HepG2 (cell line): ENCODE measurements at regions not wholly inside any gene's neighbourhood (a gene's known extent, or its start where the extent isn't known, plus 50 kb on each side); places are given as distances from the start of the nearest gene placed in this dataset.

Source experiments
- ADNP ChIP-seq: sonication (generic); formaldehyde crosslinking; IDR thresholded peaks from 2 replicates; pipeline ENCODE4 v1.4.0; 2020; ENCODE audit warnings: missing genetic modification reagents
- CHD4 ChIP-seq: fragments of 200-600 bp; sonication (generic); IDR thresholded peaks from 2 replicates; pipeline ENCODE4 v1.7.0; 2017; ENCODE audit warnings: mild to moderate bottlenecking, low read length, borderline replicate concordance
- CREB1 ChIP-seq, 2 experiments: fragments of 450-650 bp in 1 of 2; IDR thresholded peaks; 2 replicates each; pipeline ENCODE4 v1.6.1; 2016 to 2017; ENCODE audit warnings: control low read depth in 1 of 2, mild to moderate bottlenecking in 1 of 2, missing compliant biosample characterization in 1 of 2, missing genetic modification characterization in 1 of 2
- DNMT3B ChIP-seq: conservative IDR thresholded peaks from 2 replicates; pipeline ENCODE4 v1.6.1; 2016; ENCODE audit warnings: missing biosample characterization, control low read depth
- FOXK2 ChIP-seq: fragments of 450-650 bp; IDR thresholded peaks from 2 replicates; pipeline ENCODE4 v1.6.1; 2016
- KLF16 ChIP-seq, 2 experiments: sonication (generic) in 1 of 2; formaldehyde crosslinking in 1 of 2; IDR thresholded peaks; 2 replicates each; pipeline versions ENCODE4 v1.6.1 to v1.8.0; 2016 to 2023; ENCODE audit warnings: missing genetic modification reagents in 2 of 2, missing compliant biosample characterization in 1 of 2
- MED8 ChIP-seq: sonication (generic); formaldehyde crosslinking; IDR thresholded peaks from 2 replicates; pipeline ENCODE4 v1.8.1; 2023; ENCODE audit warnings: mild to moderate bottlenecking, missing genetic modification reagents; ENCODE audit not compliant: insufficient replicate concordance
- MXI1 ChIP-seq: IDR thresholded peaks from 3 replicates; pipeline ENCODE4 v1.6.1; 2012; ENCODE audit warnings: low read depth, low read length, inconsistent platforms, borderline replicate concordance
- SCMH1 ChIP-seq: sonication (generic); formaldehyde crosslinking; IDR thresholded peaks from 2 replicates; pipeline ENCODE4 v1.9.0; 2021; ENCODE audit warnings: missing genetic modification reagents, mild to moderate bottlenecking, borderline replicate concordance
- SETDB1 ChIP-seq: sonication (generic); formaldehyde crosslinking; IDR thresholded peaks from 2 replicates; pipeline ENCODE4 v1.5.1; 2020; ENCODE audit warnings: missing genetic modification reagents, mild to moderate bottlenecking, borderline replicate concordance
- SPEN ChIP-seq: sonication (generic); formaldehyde crosslinking; IDR thresholded peaks from 2 replicates; pipeline ENCODE4 v1.5.1; 2020; ENCODE audit warnings: low read depth, mild to moderate bottlenecking, missing genetic modification reagents
- TEAD3 ChIP-seq: optimal IDR thresholded peaks from 2 replicates; pipeline ENCODE3; 2016; ENCODE audit warnings: borderline replicate concordance
- ZBTB42 ChIP-seq: sonication (generic); formaldehyde crosslinking; IDR thresholded peaks from 2 replicates; pipeline ENCODE4 v1.5.0; 2020; ENCODE audit warnings: mild to moderate bottlenecking, missing genetic modification reagents
- ZIK1 ChIP-seq: sonication (generic); formaldehyde crosslinking; IDR thresholded peaks from 2 replicates; pipeline ENCODE4 v1.5.0; 2020; ENCODE audit warnings: mild to moderate bottlenecking, low read depth, missing genetic modification reagents, borderline replicate concordance
- ZKSCAN1 ChIP-seq: fragments of 150-350 bp; IDR thresholded peaks from 2 replicates; pipeline ENCODE4 v1.6.1; 2014; ENCODE audit warnings: low read length
- ZNF121 ChIP-seq: sonication (generic); formaldehyde crosslinking; IDR thresholded peaks from 2 replicates; pipeline ENCODE4 v1.5.0; 2020; ENCODE audit warnings: mild to moderate bottlenecking, missing genetic modification reagents
- ZNF383 ChIP-seq: sonication (generic); formaldehyde crosslinking; IDR thresholded peaks from 2 replicates; pipeline ENCODE4 v1.4.0; 2020; ENCODE audit warnings: missing genetic modification reagents, mild to moderate bottlenecking, borderline replicate concordance
- ZNF766 ChIP-seq: sonication (generic); formaldehyde crosslinking; IDR thresholded peaks from 2 replicates; pipeline ENCODE4 v1.5.0; 2020; ENCODE audit warnings: missing genetic modification reagents, borderline replicate concordance
- ZNF839 ChIP-seq: sonication (generic); formaldehyde crosslinking; IDR thresholded peaks from 2 replicates; pipeline ENCODE4 v1.4.0; 2020; ENCODE audit warnings: missing genetic modification reagents, mild to moderate bottlenecking, borderline replicate concordance
- TF ChIP-seq, protein P1 (sequence below): sonication (generic); formaldehyde crosslinking; IDR thresholded peaks from 2 replicates; pipeline ENCODE4 v1.4.0; 2020; ENCODE audit warnings: missing genetic modification reagents
- TF ChIP-seq, protein P2 (sequence below): sonication (generic); formaldehyde crosslinking; IDR thresholded peaks from 2 replicates; pipeline ENCODE4 v1.5.1; 2020; ENCODE audit warnings: mild to moderate bottlenecking, missing genetic modification reagents, moderate library complexity
- TF ChIP-seq, protein P3 (sequence below): sonication (generic); formaldehyde crosslinking; IDR thresholded peaks from 2 replicates; pipeline ENCODE4 v1.8.0; 2022; ENCODE audit warnings: mild to moderate bottlenecking, missing genetic modification reagents, borderline replicate concordance
- TF ChIP-seq, protein P4 (sequence below): sonication (generic); formaldehyde crosslinking; conservative IDR thresholded peaks from 2 replicates; pipeline ENCODE4 v1.8.0; 2022; ENCODE audit warnings: missing genetic modification reagents

GRCh38 chr2:42978175-42978886 is 185.9 kb upstream of the HAAO start (continued):
- peak; percentile 93; the same call in 1 of the 2 replicates for TF ChIP-seq ZNF383 (CRISPR knock-in tag)
- no peak for TF ChIP-seq ZKSCAN1
- no peak for TF ChIP-seq SETDB1 (CRISPR knock-in tag)
- TF ChIP-seq, protein P1, sequence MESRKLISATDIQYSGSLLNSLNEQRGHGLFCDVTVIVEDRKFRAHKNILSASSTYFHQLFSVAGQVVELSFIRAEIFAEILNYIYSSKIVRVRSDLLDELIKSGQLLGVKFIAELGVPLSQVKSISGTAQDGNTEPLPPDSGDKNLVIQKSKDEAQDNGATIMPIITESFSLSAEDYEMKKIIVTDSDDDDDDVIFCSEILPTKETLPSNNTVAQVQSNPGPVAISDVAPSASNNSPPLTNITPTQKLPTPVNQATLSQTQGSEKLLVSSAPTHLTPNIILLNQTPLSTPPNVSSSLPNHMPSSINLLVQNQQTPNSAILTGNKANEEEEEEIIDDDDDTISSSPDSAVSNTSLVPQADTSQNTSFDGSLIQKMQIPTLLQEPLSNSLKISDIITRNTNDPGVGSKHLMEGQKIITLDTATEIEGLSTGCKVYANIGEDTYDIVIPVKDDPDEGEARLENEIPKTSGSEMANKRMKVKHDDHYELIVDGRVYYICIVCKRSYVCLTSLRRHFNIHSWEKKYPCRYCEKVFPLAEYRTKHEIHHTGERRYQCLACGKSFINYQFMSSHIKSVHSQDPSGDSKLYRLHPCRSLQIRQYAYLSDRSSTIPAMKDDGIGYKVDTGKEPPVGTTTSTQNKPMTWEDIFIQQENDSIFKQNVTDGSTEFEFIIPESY (CRISPR knock-in tag): peak; percentile 63; the same call in 1 of the 2 replicates
- 0 out of 2 replicates have a peak, but pooled peaks have one; percentile 54 for TF ChIP-seq CHD4
- peak in 1 of 2 experiments; percentile 91; a peak in 2 of 4 replicates for TF ChIP-seq KLF16 (CRISPR knock-in tag; IDR thresholded peaks at IDR 0.05)
- no peak for TF ChIP-seq SCMH1 (CRISPR knock-in tag)
- peak; percentile 97 for TF ChIP-seq SPEN (CRISPR knock-in tag)
- no peak for TF ChIP-seq ADNP
- peak; percentile 98 for TF ChIP-seq MED8 (CRISPR knock-in tag)
- TF ChIP-seq ZNF121: peak; percentile 87; the same call in 1 of the 2 replicates
- TF ChIP-seq, protein P2, sequence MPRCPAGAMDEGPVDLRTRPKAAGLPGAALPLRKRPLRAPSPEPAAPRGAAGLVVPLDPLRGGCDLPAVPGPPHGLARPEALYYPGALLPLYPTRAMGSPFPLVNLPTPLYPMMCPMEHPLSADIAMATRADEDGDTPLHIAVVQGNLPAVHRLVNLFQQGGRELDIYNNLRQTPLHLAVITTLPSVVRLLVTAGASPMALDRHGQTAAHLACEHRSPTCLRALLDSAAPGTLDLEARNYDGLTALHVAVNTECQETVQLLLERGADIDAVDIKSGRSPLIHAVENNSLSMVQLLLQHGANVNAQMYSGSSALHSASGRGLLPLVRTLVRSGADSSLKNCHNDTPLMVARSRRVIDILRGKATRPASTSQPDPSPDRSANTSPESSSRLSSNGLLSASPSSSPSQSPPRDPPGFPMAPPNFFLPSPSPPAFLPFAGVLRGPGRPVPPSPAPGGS (CRISPR knock-in tag): no peak; the same call in 1 of the 2 replicates
- TF ChIP-seq ZNF839 (CRISPR knock-in tag): no peak; the same call in 1 of the 2 replicates
- peak; percentile 70; the same call in 1 of the 2 replicates for TF ChIP-seq ZIK1 (CRISPR knock-in tag)
- TF ChIP-seq ZNF766: peak; percentile 81
- no peak for TF ChIP-seq CREB1 (IDR thresholded peaks at IDR 0.05)
- TF ChIP-seq CREB1 (CRISPR knock-in tag; IDR thresholded peaks at IDR 0.05): no peak
- TF ChIP-seq, protein P3, sequence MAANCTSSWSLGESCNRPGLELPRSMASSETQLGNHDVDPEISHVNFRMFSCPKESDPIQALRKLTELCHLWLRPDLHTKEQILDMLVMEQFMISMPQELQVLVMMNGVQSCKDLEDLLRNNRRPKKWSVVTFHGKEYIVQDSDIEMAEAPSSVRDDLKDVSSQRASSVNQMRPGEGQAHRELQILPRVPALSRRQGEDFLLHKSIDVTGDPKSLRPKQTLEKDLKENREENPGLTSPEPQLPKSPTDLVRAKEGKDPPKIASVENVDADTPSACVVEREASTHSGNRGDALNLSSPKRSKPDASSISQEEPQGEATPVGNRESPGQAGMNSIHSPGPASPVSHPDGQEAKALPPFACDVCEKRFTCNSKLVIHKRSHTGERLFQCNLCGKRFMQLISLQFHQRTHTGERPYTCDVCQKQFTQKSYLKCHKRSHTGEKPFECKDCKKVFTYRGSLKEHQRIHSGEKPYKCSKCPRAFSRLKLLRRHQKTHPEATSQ (CRISPR knock-in tag): peak; percentile 8; the same call in 1 of the 2 replicates
- peak; percentile 79; the same call in 1 of the 3 replicates for TF ChIP-seq MXI1
- peak; percentile 68 for TF ChIP-seq TEAD3
- no peak for TF ChIP-seq FOXK2
- TF ChIP-seq ZBTB42 (CRISPR knock-in tag): peak; percentile 90
- TF ChIP-seq DNMT3B (CRISPR knock-in tag): peak; percentile 84; the same call in 1 of the 2 replicates
- TF ChIP-seq, protein P4, sequence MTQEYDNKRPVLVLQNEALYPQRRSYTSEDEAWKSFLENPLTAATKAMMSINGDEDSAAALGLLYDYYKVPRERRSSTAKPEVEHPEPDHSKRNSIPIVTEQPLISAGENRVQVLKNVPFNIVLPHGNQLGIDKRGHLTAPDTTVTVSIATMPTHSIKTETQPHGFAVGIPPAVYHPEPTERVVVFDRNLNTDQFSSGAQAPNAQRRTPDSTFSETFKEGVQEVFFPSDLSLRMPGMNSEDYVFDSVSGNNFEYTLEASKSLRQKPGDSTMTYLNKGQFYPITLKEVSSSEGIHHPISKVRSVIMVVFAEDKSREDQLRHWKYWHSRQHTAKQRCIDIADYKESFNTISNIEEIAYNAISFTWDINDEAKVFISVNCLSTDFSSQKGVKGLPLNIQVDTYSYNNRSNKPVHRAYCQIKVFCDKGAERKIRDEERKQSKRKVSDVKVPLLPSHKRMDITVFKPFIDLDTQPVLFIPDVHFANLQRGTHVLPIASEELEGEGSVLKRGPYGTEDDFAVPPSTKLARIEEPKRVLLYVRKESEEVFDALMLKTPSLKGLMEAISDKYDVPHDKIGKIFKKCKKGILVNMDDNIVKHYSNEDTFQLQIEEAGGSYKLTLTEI (CRISPR knock-in tag): no peak
